Neural cell (in vitro differentiated cells): ENCODE measurements at regions not wholly inside any gene's neighbourhood (a gene's known extent, or its start where the extent isn't known, plus 50 kb on each side); places are given as distances from the start of the nearest gene placed in this dataset.

Source experiments
- CTCF ChIP-seq: fragments of 450-650 bp; IDR thresholded peaks from 2 replicates; pipeline ENCODE4 v1.5.1; 2014; ENCODE audit warnings: antibody characterized with exemption, mild to moderate bottlenecking, moderate library complexity; ENCODE audit not compliant: poor library complexity, severe bottlenecking
- EP300 ChIP-seq: fragments of 450-650 bp; conservative IDR thresholded peaks from 2 replicates; pipeline ENCODE4 v1.6.1; 2014; ENCODE audit warnings: antibody characterized with exemption, mild to moderate bottlenecking, moderate library complexity; ENCODE audit not compliant: poor library complexity, severe bottlenecking
- EZH2 ChIP-seq: fragments of 200-600, 300-800 bp; shearing (Covaris generic), sonication (generic); IDR thresholded peaks from 2 replicates; pipeline ENCODE4 v1.6.1; 2014; ENCODE audit warnings: antibody characterized with exemption, low read length, borderline replicate concordance, mild to moderate bottlenecking; ENCODE audit not compliant: insufficient read depth, poor library complexity, severe bottlenecking
- POLR2AphosphoS5 ChIP-seq: IDR thresholded peaks from 2 replicates; pipeline ENCODE4 v1.6.1; 2012
- SMC3 ChIP-seq: fragments of 450-650 bp; conservative IDR thresholded peaks from 2 replicates; pipeline ENCODE4 v1.6.1; 2014; ENCODE audit warnings: antibody characterized with exemption, mild to moderate bottlenecking, moderate library complexity; ENCODE audit not compliant: poor library complexity
- TAF1 ChIP-seq: IDR thresholded peaks from 2 replicates; pipeline ENCODE4 v1.6.1; 2012; ENCODE audit warnings: low read depth

- no peak for TF ChIP-seq CTCF
- TF ChIP-seq POLR2AphosphoS5, result no peak
- no peak for TF ChIP-seq TAF1
- TF ChIP-seq EP300, result no peak
- no peak for TF ChIP-seq SMC3
- no peak for TF ChIP-seq EZH2
Observed at GRCh38 chr20:57880571-57880892, 170.7 kb upstream of the PMEPA1 start.
